ENCODE measurements at regions not wholly inside any gene's neighbourhood (a gene's known extent, or its start where the extent isn't known, plus 50 kb on each side); places are given as distances from the start of the nearest gene placed in this dataset.

- intact Hi-C loops (cut with micrococcal nuclease; ENCODE audit: unreplicated experiment), result no loop called here
- no peaks in the 10 kb centered on the region for H3K4me1 ChIP-seq (ENCODE audit: insufficient read depth, low read length, poor library complexity, severe bottlenecking)
- H3K4me3 ChIP-seq (ENCODE audit: low read depth, low read length, poor library complexity, severe bottlenecking), result no peak overlapping the region
- DNase-seq (ENCODE audit: low spot score), result no peak
- no peak for TF ChIP-seq CTCF (conservative IDR thresholded peaks at IDR 0.05; ENCODE audit: low read depth, low read length)
- TF ChIP-seq EZH2 (IDR thresholded peaks at IDR 0.05; ENCODE audit: borderline replicate concordance, low read depth, low read length, poor library complexity, severe bottlenecking), result no peak
- H3K27ac ChIP-seq (ENCODE audit: low read depth, low read length, poor library complexity, severe bottlenecking), result no peak overlapping the region
- H3K36me3 ChIP-seq (ENCODE audit: insufficient read depth, low read length, poor library complexity, severe bottlenecking), result no peaks in the 10 kb centered on the region
- no TSS peak for BruUV-seq (replicated peaks)
- ChIA-PET CTCF (no interaction called here), POLR2A (ENCODE audit: low non-redundant PET) (no interaction called here)
- H3K9me3 ChIP-seq (ENCODE audit: low read depth, low read length, poor library complexity, severe bottlenecking), result no peaks in the 10 kb centered on the region
- H3K27me3 ChIP-seq (replicated peaks; ENCODE audit: insufficient read depth, low read depth, low read length, poor library complexity), result no peaks in the 10 kb centered on the region
Measured at GRCh38 chr13:107642831-107643230, 572.5 kb downstream of the LIG4 start.

DNA sequence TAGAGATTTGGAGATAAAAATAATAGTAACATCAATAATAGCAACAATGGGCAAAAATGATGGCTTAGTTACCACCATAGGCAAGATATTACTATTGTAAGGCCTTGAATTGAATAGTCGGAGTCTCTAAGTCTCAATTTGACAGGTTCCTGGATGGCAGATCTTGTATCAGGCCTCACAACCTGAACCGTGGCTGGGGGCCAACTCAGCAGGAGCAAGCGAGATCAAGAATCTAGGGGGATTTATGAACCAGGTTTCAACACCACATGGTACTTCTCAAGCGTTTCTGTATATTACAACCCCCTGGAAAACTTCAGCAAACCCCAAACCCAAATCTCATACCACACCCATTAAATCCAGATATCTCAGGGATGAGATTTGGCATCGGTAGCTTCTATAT, 573.8 kb downstream of the LIG4 start:
- H3K27ac ChIP-seq (ENCODE audit: low read depth, low read length, poor library complexity, severe bottlenecking), result no peak overlapping the region
- POLR2A ChIA-PET (ENCODE audit: low non-redundant PET), result no interaction called here
- H3K4me1 ChIP-seq (ENCODE audit: insufficient read depth, low read length, poor library complexity, severe bottlenecking), result no peaks in the 10 kb centered on the region
- TF ChIP-seq CTCF (conservative IDR thresholded peaks at IDR 0.05; ENCODE audit: low read depth, low read length), result no peak
- no peak for TF ChIP-seq EZH2 (IDR thresholded peaks at IDR 0.05; ENCODE audit: borderline replicate concordance, low read depth, low read length, poor library complexity, severe bottlenecking)
- BruUV-seq (replicated peaks), result no TSS peak
- H3K4me3 ChIP-seq (ENCODE audit: low read depth, low read length, poor library complexity, severe bottlenecking), result no peak overlapping the region
- DNase-seq (ENCODE audit: low spot score), result no peak
- intact Hi-C loops (cut with micrococcal nuclease; ENCODE audit: unreplicated experiment), result no loop called here
- H3K36me3 ChIP-seq (ENCODE audit: insufficient read depth, low read length, poor library complexity, severe bottlenecking), result no peaks in the 10 kb centered on the region
- CTCF ChIA-PET, result no interaction called here
- no peaks in the 10 kb centered on the region for H3K9me3 ChIP-seq (ENCODE audit: low read depth, low read length, poor library complexity, severe bottlenecking)
- no peaks in the 10 kb centered on the region for H3K27me3 ChIP-seq (replicated peaks; ENCODE audit: insufficient read depth, low read depth, low read length, poor library complexity)

DNA sequence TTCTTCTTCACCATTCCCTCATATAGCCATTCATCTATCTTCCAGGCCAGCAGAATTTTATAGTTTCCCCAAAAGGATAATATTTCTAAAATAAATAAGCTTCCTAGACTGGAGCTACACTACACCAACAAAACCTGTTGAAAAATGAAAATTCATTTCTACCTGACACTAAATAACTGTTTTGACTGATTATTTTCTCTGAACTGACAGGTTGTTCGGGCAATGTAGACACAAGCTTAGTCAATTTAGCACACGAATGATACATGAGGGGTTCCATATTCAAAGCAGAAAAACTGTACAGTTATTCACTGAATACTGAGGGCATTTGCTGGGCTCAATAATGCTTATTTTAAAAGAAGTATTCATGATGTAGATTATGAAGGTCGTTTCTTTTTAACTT, 589.7 kb downstream of the LIG4 start:
- no peak overlapping the region for H3K4me3 ChIP-seq (ENCODE audit: low read depth, low read length, poor library complexity, severe bottlenecking)
- no TSS peak for BruUV-seq (replicated peaks)
- H3K27ac ChIP-seq (ENCODE audit: low read depth, low read length, poor library complexity, severe bottlenecking), result no peak overlapping the region
- no peaks in the 10 kb centered on the region for H3K4me1 ChIP-seq (ENCODE audit: insufficient read depth, low read length, poor library complexity, severe bottlenecking)
- POLR2A ChIA-PET (ENCODE audit: low non-redundant PET), result no interaction called here
- DNase-seq (ENCODE audit: low spot score), result no peak
- CTCF ChIA-PET, result no interaction called here
- no peaks in the 10 kb centered on the region for H3K36me3 ChIP-seq (ENCODE audit: insufficient read depth, low read length, poor library complexity, severe bottlenecking)
- intact Hi-C loops (cut with micrococcal nuclease; ENCODE audit: unreplicated experiment), result no loop called here
- TF ChIP-seq EZH2 (IDR thresholded peaks at IDR 0.05; ENCODE audit: borderline replicate concordance, low read depth, low read length, poor library complexity, severe bottlenecking) (no peak), CTCF (conservative IDR thresholded peaks at IDR 0.05; ENCODE audit: low read depth, low read length) (no peak)
- no peaks in the 10 kb centered on the region for H3K27me3 ChIP-seq (replicated peaks; ENCODE audit: insufficient read depth, low read depth, low read length, poor library complexity)
- H3K9me3 ChIP-seq (ENCODE audit: low read depth, low read length, poor library complexity, severe bottlenecking), result no peaks in the 10 kb centered on the region

Measured in A673 (cell line).